ENCODE measurements at regions not wholly inside any gene's neighbourhood (a gene's known extent, or its start where the extent isn't known, plus 50 kb on each side); places are given as distances from the start of the nearest gene placed in this dataset.

DNA sequence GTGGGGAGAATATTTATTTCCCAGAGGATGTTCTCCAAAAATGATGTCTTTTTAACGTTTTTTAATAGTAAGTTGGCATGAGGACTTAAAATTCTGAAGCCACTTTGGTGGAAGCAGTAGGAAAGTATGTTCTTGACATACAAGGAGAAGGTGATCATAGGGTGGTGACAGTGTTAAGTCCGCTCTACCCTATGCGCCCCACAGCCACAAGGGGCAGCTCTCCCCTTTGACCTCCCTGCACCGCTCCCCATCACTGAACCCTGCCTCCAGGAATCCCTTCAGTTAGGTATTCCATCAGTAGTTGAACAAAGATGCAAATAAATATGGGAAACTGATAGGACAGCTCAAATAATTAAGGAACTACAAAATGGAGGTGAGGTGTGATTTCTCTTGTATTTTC is 111.4 kb downstream of the PLEKHG1 start:
- H3K4me1 Mint-ChIP-seq, result peaks cover 12% of the 10 kb centered on the region
- Histone ChIP-seq H3K9me3 (ENCODE audit: control insufficient read depth, low read length) (no peaks in the 10 kb centered on the region), H3K9ac (ENCODE audit: extremely low read depth, low read length, poor library complexity, severe bottlenecking) (no peak overlapping the region), H3K4me1 (ENCODE audit: control insufficient read depth, insufficient read depth, low read length) (no peaks in the 10 kb centered on the region), H3K4me3 (ENCODE audit: low read length) (no peak overlapping the region), H3K27ac (ENCODE audit: low read depth, low read length) (no peak overlapping the region), H3K36me3 (ENCODE audit: control insufficient read depth, insufficient read depth, low read length) (no peaks in the 10 kb centered on the region), H3K27me3 (ENCODE audit: control insufficient read depth, insufficient read depth, low read length, poor library complexity, severe bottlenecking) (no peaks in the 10 kb centered on the region)
- TF ChIP-seq, protein P1, sequence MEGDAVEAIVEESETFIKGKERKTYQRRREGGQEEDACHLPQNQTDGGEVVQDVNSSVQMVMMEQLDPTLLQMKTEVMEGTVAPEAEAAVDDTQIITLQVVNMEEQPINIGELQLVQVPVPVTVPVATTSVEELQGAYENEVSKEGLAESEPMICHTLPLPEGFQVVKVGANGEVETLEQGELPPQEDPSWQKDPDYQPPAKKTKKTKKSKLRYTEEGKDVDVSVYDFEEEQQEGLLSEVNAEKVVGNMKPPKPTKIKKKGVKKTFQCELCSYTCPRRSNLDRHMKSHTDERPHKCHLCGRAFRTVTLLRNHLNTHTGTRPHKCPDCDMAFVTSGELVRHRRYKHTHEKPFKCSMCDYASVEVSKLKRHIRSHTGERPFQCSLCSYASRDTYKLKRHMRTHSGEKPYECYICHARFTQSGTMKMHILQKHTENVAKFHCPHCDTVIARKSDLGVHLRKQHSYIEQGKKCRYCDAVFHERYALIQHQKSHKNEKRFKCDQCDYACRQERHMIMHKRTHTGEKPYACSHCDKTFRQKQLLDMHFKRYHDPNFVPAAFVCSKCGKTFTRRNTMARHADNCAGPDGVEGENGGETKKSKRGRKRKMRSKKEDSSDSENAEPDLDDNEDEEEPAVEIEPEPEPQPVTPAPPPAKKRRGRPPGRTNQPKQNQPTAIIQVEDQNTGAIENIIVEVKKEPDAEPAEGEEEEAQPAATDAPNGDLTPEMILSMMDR (conservative IDR thresholded peaks at IDR 0.05), result peak; percentile 14
- no peaks in the 10 kb centered on the region for H3K27me3 Mint-ChIP-seq (ENCODE audit: insufficient read depth)
- H3K27ac Mint-ChIP-seq, result no peak overlapping the region
- WGBS, 2 experiments (ENCODE audit: insufficient coverage in 1 of 2, insufficient read length in 1 of 2), result 91 to 95% methylated on average over 2 to 4 of the region's 4 CpGs
- DNase-seq, result no peak
- no peaks in the 10 kb centered on the region for H3K36me3 Mint-ChIP-seq (ENCODE audit: low read depth)
- no peaks in the 10 kb centered on the region for H3K9me3 Mint-ChIP-seq
- H3K4me3 Mint-ChIP-seq, result no peak overlapping the region

DNA sequence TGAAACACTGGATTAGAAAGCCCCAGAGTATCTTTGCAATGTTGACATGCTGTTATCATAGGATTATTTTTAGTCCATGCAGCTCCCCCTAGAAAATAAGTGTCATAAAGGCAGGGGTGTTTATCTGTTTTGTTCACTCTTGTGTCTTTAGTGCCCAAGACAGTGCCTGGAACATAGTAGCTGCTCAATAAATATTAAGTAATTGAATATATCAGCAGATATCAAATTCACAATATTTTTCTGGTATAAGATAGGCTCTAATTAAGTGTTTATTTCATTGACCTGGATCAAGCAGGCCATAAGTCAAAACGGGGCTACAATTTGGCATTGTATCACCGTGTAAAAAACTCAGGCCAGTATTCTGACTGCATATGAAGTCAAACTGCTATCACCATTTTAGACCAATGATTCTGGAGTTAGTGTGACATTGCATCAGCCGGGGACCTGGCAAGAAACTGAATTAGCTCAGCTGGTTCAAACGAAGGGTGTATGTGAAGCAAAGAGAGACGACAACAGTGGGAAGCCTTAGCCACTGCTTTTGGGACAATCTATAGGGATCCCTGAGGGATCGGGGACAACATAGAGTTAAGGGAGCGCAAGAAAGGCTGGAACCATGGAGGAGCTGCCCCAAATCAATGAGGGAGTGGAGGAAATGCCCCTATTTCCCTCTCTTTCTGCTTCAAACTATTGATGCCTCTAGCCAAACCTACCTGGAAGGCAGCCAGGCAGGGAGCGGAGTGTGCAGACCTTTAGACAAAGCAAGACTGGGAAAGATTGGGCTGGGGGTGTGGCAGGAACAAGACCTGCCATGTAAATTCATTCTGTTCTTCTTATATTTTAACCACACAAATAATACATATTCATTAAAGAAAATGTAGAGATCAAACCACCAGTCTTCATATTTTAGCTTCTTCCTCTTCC is 112.2 kb downstream of the PLEKHG1 start:
- Histone ChIP-seq H3K9me3 (ENCODE audit: control insufficient read depth, low read length) (no peaks in the 10 kb centered on the region), H3K9ac (ENCODE audit: extremely low read depth, low read length, poor library complexity, severe bottlenecking) (no peak overlapping the region), H3K4me1 (ENCODE audit: control insufficient read depth, insufficient read depth, low read length) (no peaks in the 10 kb centered on the region), H3K27ac (ENCODE audit: low read depth, low read length) (no peak overlapping the region), H3K4me3 (ENCODE audit: low read length) (no peak overlapping the region), H3K36me3 (ENCODE audit: control insufficient read depth, insufficient read depth, low read length) (no peaks in the 10 kb centered on the region), H3K27me3 (ENCODE audit: control insufficient read depth, insufficient read depth, low read length, poor library complexity, severe bottlenecking) (no peaks in the 10 kb centered on the region)
- Mint-ChIP-seq H3K36me3 (ENCODE audit: low read depth) (no peaks in the 10 kb centered on the region), H3K27me3 (ENCODE audit: insufficient read depth) (no peaks in the 10 kb centered on the region), H3K4me1 (peaks cover 12% of the 10 kb centered on the region), H3K4me3 (no peak overlapping the region), H3K27ac (no peak overlapping the region), H3K9me3 (no peaks in the 10 kb centered on the region)
- WGBS, 2 experiments (ENCODE audit: insufficient coverage in 1 of 2, insufficient read length in 1 of 2), result 91 to 98% methylated on average over 5 to 8 of the region's 8 CpGs
- DNase-seq, result no peak
- TF ChIP-seq, protein P1 (conservative IDR thresholded peaks at IDR 0.05), result no peak

DNA sequence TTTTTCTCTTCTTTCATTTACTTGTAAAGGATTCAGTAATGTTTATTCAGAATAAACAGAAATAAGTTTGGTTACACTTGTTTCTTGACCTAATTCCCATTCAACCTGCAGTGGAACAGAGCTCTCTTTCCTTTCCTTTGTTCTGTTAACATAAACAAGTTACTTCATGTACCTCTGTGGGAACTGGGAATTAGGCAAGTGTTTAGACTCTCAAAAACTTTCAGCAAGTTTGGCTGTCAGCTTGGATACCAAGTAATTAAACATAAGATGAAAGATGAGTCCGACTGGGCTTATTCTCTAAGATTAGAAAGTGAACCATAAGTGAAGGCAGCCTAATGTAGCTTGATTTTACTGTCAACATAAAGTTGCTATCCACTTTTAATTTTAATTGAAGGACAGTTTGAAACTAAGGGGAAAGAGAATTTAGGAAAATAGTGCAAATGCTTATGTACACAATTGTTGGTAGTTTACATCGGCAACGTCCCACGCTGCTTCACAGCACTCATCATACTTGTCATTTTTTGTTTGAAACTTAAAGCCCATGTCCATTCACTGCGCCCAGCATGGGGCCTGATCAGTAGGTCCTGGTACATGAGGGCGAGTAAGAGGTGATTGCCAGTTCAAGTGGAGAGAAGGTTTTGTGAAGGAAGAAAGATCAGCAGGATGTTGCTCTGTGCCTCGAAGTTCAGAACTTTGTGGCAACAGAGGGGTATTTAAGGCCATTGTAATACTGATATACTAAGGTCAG is 113.0 kb downstream of the PLEKHG1 start:
- Histone ChIP-seq H3K4me3 (ENCODE audit: low read length) (no peak overlapping the region), H3K9me3 (ENCODE audit: control insufficient read depth, low read length) (no peaks in the 10 kb centered on the region)

More for the DNA sequence above, 113.0 kb downstream of the PLEKHG1 start:
- Histone ChIP-seq H3K4me1 (ENCODE audit: control insufficient read depth, insufficient read depth, low read length) (no peaks in the 10 kb centered on the region), H3K36me3 (ENCODE audit: control insufficient read depth, insufficient read depth, low read length) (no peaks in the 10 kb centered on the region), H3K27me3 (ENCODE audit: control insufficient read depth, insufficient read depth, low read length, poor library complexity, severe bottlenecking) (no peaks in the 10 kb centered on the region), H3K27ac (ENCODE audit: low read depth, low read length) (no peak overlapping the region), H3K9ac (ENCODE audit: extremely low read depth, low read length, poor library complexity, severe bottlenecking) (no peak overlapping the region)
- Mint-ChIP-seq H3K27me3 (ENCODE audit: insufficient read depth) (no peaks in the 10 kb centered on the region), H3K27ac (no peak overlapping the region), H3K4me1 (peaks cover 12% of the 10 kb centered on the region), H3K4me3 (no peak overlapping the region), H3K36me3 (ENCODE audit: low read depth) (no peaks in the 10 kb centered on the region), H3K9me3 (no peaks in the 10 kb centered on the region)
- TF ChIP-seq, protein P1 (conservative IDR thresholded peaks at IDR 0.05), result no peak
- DNase-seq, result no peak
- 73 to 90% methylated on average over 5 to 7 of the region's 7 CpGs for WGBS, 2 experiments (ENCODE audit: insufficient coverage in 1 of 2, insufficient read length in 1 of 2)

Data from endodermal cell (in vitro differentiated cells).